Activated T-helper 1 cell treated with anti-CD3 and anti-CD28 coated beads, Interleukin-12 subunit alpha, Interleukin-12 subunit beta, Interleukin-2, Interleukin-4 antibody, amounts not matched to agents 30 ng/mL and 10 ng/mL and 1 ng/mL, durations not matched to agents 14 hours and 24 hours and 36 hours (primary cell): ENCODE measurements at regions not wholly inside any gene's neighbourhood (a gene's known extent, or its start where the extent isn't known, plus 50 kb on each side); places are given as distances from the start of the nearest gene placed in this dataset.

Source experiments
- DNase-seq: peaks from one replicate; pipeline ENCODE4 v3.0.0; 2021; ENCODE audit warnings: low spot score
- H3K27ac Mint-ChIP-seq: one replicate; pipeline ENCODE4 v1.8.0; 2021; ENCODE audit warnings: mild to moderate bottlenecking, mixed read lengths
- H3K27me3 Mint-ChIP-seq: one replicate; pipeline ENCODE4 v1.8.0; 2022; ENCODE audit warnings: mild to moderate bottlenecking, moderate library complexity, mixed read lengths; ENCODE audit not compliant: insufficient read depth
- H3K36me3 Mint-ChIP-seq: one replicate; pipeline ENCODE4 v1.8.0; 2021; ENCODE audit warnings: low read depth, mixed read lengths
- H3K4me1 Mint-ChIP-seq: one replicate; pipeline ENCODE4 v1.8.0; 2021; ENCODE audit warnings: low read depth, mixed read lengths
- H3K4me3 Mint-ChIP-seq: one replicate; pipeline ENCODE4 v1.8.0; 2021; ENCODE audit warnings: mild to moderate bottlenecking, moderate library complexity, mixed read lengths
- H3K9me3 Mint-ChIP-seq: one replicate; pipeline ENCODE4 v1.8.0; 2021; ENCODE audit warnings: mixed read lengths
- intact Hi-C: fragments of 100-400 bp; cut with micrococcal nuclease; formaldehyde crosslinking; loops from one replicate; pipeline ENCODE4 v1.15.1; 2024

DNA sequence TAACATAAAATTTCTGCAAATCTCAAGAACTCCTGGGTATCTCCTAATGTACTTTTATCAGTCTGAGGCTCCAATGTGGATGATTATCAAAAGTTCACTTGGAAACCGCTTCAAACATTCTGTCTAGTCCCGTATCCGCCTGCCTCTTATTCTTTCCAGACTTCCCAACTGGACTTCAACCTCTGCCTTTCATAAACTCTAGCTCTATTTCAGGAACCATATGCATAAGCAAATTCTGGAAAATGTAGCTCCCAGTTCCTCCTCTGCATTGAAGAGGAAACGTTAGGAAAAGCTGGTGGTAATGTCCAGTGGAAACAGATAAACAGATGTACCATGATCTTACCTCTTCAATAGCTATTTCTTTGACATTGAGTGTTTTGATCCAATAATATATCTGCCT lies 285.0 kb downstream of the KCNJ2 start:
- Mint-ChIP-seq H3K36me3 (no peaks in the 10 kb centered on the region), H3K27ac (no peak overlapping the region), H3K9me3 (no peaks in the 10 kb centered on the region), H3K4me3 (no peak overlapping the region), H3K4me1 (no peaks in the 10 kb centered on the region), H3K27me3 (peaks cover 2% of the 10 kb centered on the region)
- intact Hi-C loops = no loop called here
- DNase-seq = no peak

DNA sequence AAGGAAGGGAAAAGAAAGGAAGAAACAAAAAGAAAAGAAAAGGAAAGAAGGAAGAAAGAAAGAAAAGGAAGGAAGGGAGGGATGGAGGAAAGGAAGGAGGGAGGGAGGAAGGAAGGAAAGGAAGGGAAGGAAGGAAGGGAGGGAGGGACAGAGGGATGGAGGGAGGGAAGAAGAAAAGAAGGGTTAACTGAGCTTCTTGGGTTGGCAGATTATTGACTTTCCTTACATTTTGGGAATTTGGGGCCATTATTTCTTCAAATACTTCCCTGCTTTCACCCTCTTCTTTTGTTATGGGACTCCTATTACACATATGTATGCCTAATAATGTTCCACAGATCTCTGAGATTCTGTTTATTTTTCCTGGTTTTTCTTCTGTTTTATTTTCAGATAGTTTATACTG lies 285.6 kb downstream of the KCNJ2 start:
- Mint-ChIP-seq H3K9me3 (no peaks in the 10 kb centered on the region), H3K4me1 (no peaks in the 10 kb centered on the region), H3K27me3 (peaks cover 2% of the 10 kb centered on the region), H3K36me3 (no peaks in the 10 kb centered on the region), H3K27ac (no peak overlapping the region), H3K4me3 (no peak overlapping the region)
- no peak for DNase-seq
- intact Hi-C loops = no loop called here

- Mint-ChIP-seq H3K9me3 (no peaks in the 10 kb centered on the region), H3K4me1 (no peaks in the 10 kb centered on the region), H3K27ac (no peak overlapping the region), H3K36me3 (no peaks in the 10 kb centered on the region), H3K4me3 (no peak overlapping the region), H3K27me3 (no peaks in the 10 kb centered on the region)
- no peak for DNase-seq
- intact Hi-C loops = no loop called here
These were observed 295.7 kb downstream of the KCNJ2 start for GRCh38 chr17:70464995-70465394.

- DNase-seq = no peak
- H3K4me1 Mint-ChIP-seq = no peaks in the 10 kb centered on the region
- no peaks in the 10 kb centered on the region for H3K9me3 Mint-ChIP-seq
- H3K27me3 Mint-ChIP-seq = no peaks in the 10 kb centered on the region
- no peaks in the 10 kb centered on the region for H3K36me3 Mint-ChIP-seq
- H3K27ac Mint-ChIP-seq = no peak overlapping the region
- intact Hi-C loops = no loop called here
- no peak overlapping the region for H3K4me3 Mint-ChIP-seq
These were observed 299.3 kb downstream of the KCNJ2 start for GRCh38 chr17:70468661-70469060.

DNA sequence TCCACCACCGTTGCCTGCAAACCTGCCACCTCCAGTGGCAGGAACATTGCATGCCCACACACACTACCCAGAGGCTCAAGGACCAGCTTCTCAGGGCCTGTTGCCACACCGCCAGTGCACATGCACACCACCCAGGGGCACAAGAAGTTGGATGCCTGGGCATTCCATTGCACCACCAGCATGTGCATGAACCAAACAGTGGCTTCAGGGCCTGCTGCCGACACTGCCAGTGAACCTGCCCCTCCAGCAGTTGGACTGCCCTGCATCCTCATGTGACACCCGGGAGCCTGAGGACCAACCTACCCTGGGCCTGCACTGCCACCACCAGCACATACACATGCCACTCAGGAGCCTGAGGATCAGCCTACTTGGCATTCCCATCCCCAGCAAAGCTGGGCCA lies 303.7 kb downstream of the KCNJ2 start:
- H3K4me1 Mint-ChIP-seq = no peaks in the 10 kb centered on the region
- H3K27ac Mint-ChIP-seq = no peak overlapping the region
- H3K4me3 Mint-ChIP-seq = no peak overlapping the region
- intact Hi-C loops = no loop called here
- DNase-seq = no peak
- no peaks in the 10 kb centered on the region for H3K9me3 Mint-ChIP-seq
- no peaks in the 10 kb centered on the region for H3K27me3 Mint-ChIP-seq
- H3K36me3 Mint-ChIP-seq = no peaks in the 10 kb centered on the region

GRCh38 chr17:70476368-70476767 lies 307.0 kb downstream of the KCNJ2 start:
- Mint-ChIP-seq H3K4me3 (no peak overlapping the region), H3K27me3 (no peaks in the 10 kb centered on the region), H3K27ac (no peak overlapping the region), H3K4me1 (no peaks in the 10 kb centered on the region), H3K9me3 (peaks cover 3% of the 10 kb centered on the region), H3K36me3 (no peaks in the 10 kb centered on the region)
- no peak for DNase-seq
- intact Hi-C loops = no loop called here

DNA sequence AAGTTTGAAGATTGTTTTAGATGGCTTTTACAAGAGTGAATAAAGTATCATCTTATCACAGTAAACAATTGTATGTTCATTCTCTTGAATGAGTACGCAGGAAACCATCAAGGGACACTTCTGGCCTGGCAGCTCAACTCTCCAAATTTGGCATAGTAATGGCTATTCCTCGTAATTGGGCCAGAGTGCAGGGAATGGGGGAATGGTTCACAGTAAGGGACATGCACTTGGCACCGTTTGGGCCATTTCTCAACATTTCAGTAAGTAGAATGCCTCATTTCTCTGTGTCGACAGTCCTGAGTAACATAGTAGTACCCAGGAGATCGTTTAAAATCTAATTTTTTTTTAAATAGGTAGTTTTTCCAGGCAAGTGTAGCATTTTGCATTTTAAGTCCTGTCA lies 309.6 kb downstream of the KCNJ2 start:
- Mint-ChIP-seq H3K27me3 (no peaks in the 10 kb centered on the region), H3K4me3 (no peak overlapping the region), H3K4me1 (no peaks in the 10 kb centered on the region), H3K27ac (no peak overlapping the region), H3K9me3 (peaks cover 16% of the 10 kb centered on the region), H3K36me3 (no peaks in the 10 kb centered on the region)
- no peak for DNase-seq
- intact Hi-C loops = no loop called here

- no peak overlapping the region for H3K4me3 Mint-ChIP-seq
- H3K4me1 Mint-ChIP-seq = no peaks in the 10 kb centered on the region
These were observed 310.4 kb downstream of the KCNJ2 start for GRCh38 chr17:70479779-70480178.

DNA sequence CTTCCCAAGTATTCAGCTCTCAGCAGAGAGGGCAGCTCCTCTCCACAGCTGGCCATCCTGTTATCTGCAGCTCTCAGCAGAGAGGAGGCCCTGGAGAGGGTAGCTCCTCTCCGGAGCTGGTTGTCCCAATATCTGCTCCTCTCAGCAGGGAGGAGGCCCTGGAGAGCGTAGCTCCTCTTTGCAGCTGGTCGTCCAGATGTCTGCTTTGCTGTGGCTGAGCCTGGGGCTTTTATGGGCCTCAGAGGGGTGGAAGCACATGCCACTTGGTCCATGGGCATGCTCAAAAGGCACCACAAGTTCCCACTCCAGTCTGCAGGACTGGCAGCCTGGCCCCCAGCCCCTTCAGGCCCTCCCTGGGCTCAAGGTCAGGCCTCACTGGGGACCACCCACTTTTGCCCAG lies 314.3 kb downstream of the KCNJ2 start:
- Mint-ChIP-seq H3K36me3 (no peaks in the 10 kb centered on the region), H3K4me1 (no peaks in the 10 kb centered on the region), H3K9me3 (peaks cover 16% of the 10 kb centered on the region), H3K4me3 (no peak overlapping the region), H3K27ac (no peak overlapping the region), H3K27me3 (no peaks in the 10 kb centered on the region)
- intact Hi-C loops = no loop called here
- no peak for DNase-seq

More at GRCh38 chr17:70479779-70480178, 310.4 kb downstream of the KCNJ2 start:
- DNase-seq = no peak
- H3K27me3 Mint-ChIP-seq = no peaks in the 10 kb centered on the region
- intact Hi-C loops = no loop called here
- no peaks in the 10 kb centered on the region for H3K36me3 Mint-ChIP-seq
- no peak overlapping the region for H3K27ac Mint-ChIP-seq
- H3K9me3 Mint-ChIP-seq = peaks cover 16% of the 10 kb centered on the region

DNA sequence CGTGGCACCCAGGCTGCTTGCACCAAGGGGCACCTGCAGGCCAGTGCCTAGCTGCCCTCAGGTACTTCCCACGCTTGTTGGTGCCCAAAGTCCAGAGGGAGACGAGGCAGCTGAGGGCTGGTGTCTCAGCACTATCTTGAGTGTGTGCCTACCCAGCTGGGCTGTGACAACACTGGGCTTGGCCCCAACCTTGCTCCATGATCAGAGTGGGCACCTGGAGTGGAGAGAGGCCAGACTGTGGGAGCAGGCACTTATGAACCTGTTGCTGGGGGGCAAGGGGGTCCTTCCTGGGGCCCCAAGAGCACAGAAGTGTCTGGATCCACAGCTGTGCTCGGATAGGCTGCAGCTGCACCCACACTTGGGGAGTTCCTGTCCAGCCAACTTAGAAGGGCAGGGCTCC lies 314.7 kb downstream of the KCNJ2 start:
- Mint-ChIP-seq H3K36me3 (no peaks in the 10 kb centered on the region), H3K4me1 (no peaks in the 10 kb centered on the region), H3K9me3 (peaks cover 16% of the 10 kb centered on the region), H3K4me3 (no peak overlapping the region), H3K27me3 (no peaks in the 10 kb centered on the region), H3K27ac (no peak overlapping the region)
- intact Hi-C loops = no loop called here
- no peak for DNase-seq

DNA sequence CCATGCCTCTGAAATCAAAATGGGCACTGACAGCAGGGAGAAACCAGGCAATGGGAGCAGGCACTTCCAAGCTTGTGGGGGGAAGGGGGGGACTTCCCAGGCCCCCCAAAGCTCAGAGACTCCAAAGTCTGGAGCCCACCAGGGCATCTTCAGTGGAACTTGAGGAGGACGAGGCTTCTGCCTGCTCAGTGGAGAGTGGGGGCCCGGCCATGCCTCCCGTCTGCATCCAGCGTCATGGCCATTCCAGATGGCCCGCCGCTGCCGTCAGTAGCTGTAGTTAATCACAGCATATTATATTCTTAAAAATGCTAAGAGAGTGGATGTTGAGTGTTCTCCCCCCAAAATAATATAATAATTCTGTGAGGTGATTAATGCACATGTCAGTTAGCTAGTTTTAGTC lies 315.2 kb downstream of the KCNJ2 start:
- no peaks in the 10 kb centered on the region for H3K27me3 Mint-ChIP-seq
- H3K4me1 Mint-ChIP-seq = no peaks in the 10 kb centered on the region
- H3K4me3 Mint-ChIP-seq = no peak overlapping the region
- peaks cover 16% of the 10 kb centered on the region for H3K9me3 Mint-ChIP-seq
- intact Hi-C loops = no loop called here
- DNase-seq = no peak
- H3K27ac Mint-ChIP-seq = no peak overlapping the region
- H3K36me3 Mint-ChIP-seq = no peaks in the 10 kb centered on the region

DNA sequence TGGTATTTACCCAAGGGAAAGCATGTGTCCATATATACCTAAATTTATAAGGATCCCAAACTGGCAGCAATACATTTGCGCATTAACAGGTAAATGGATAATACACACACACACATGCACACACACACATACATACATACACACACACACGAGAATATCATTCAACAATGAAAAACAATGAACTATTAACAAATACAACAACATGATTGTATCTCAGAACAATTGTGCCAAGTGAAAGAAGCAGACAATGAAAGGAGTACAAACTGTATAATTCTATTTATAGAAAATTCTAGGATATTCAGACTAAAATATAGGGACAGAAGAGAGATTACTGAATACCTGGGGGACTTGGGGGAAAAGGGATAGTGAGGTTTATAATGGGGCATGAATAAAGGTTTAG lies 323.0 kb downstream of the KCNJ2 start:
- H3K36me3 Mint-ChIP-seq = no peaks in the 10 kb centered on the region
- H3K27me3 Mint-ChIP-seq = no peaks in the 10 kb centered on the region
- no peak overlapping the region for H3K4me3 Mint-ChIP-seq
- no peaks in the 10 kb centered on the region for H3K9me3 Mint-ChIP-seq
- no peak overlapping the region for H3K27ac Mint-ChIP-seq
- intact Hi-C loops = no loop called here
- DNase-seq = no peak
- H3K4me1 Mint-ChIP-seq = no peaks in the 10 kb centered on the region

GRCh38 chr17:70493277-70493874 lies 324.0 kb downstream of the KCNJ2 start:
- Mint-ChIP-seq H3K4me1 (no peaks in the 10 kb centered on the region), H3K27me3 (no peaks in the 10 kb centered on the region), H3K9me3 (no peaks in the 10 kb centered on the region), H3K27ac (no peak overlapping the region), H3K4me3 (no peak overlapping the region), H3K36me3 (no peaks in the 10 kb centered on the region)
- intact Hi-C loops = no loop called here
- no peak for DNase-seq

GRCh38 chr17:70498631-70499030 lies 329.3 kb downstream of the KCNJ2 start:
- no peaks in the 10 kb centered on the region for H3K4me1 Mint-ChIP-seq
- intact Hi-C loops = no loop called here
- H3K9me3 Mint-ChIP-seq = no peaks in the 10 kb centered on the region
- H3K27me3 Mint-ChIP-seq = no peaks in the 10 kb centered on the region
- no peak for DNase-seq
- H3K27ac Mint-ChIP-seq = no peak overlapping the region
- no peak overlapping the region for H3K4me3 Mint-ChIP-seq
- H3K36me3 Mint-ChIP-seq = no peaks in the 10 kb centered on the region
